ENCODE measurements at regions not wholly inside any gene's neighbourhood (a gene's known extent, or its start where the extent isn't known, plus 50 kb on each side); places are given as distances from the start of the nearest gene placed in this dataset.

- TF ChIP-seq ZNF592 (IDR thresholded peaks at IDR 0.05) (peak; percentile 92), ZBTB11 (CRISPR knock-in tag; IDR thresholded peaks at IDR 0.05) (no peak), ZZZ3 (IDR thresholded peaks at IDR 0.05; ENCODE audit: control insufficient read depth, insufficient read length, low read depth) (no peak), NFIC (IDR thresholded peaks at IDR 0.05; ENCODE audit: low read depth, low read length) (peak; percentile 100), SMC3 (IDR thresholded peaks at IDR 0.05; ENCODE audit: borderline replicate concordance, low read length) (no peak; the same call in 1 of the 2 replicates), HDGF (IDR thresholded peaks at IDR 0.05) (no peak), PKNOX1 (IDR thresholded peaks at IDR 0.05) (peak; percentile 13; the same call in 1 of the 2 replicates), YBX1 (IDR thresholded peaks at IDR 0.05) (no peak), RELA (IDR thresholded peaks at IDR 0.05; ENCODE audit: borderline replicate concordance, partially characterized antibody) (peak; percentile 64), ZNF622 (IDR thresholded peaks at IDR 0.05) (no peak), RUNX3 (IDR thresholded peaks at IDR 0.05; ENCODE audit: low read length) (peak; percentile 99), MAX (IDR thresholded peaks at IDR 0.05; ENCODE audit: low read depth, low read length) (no peak), ZNF207 (IDR thresholded peaks at IDR 0.05; ENCODE audit: borderline replicate concordance) (peak; percentile 36; the same call in 1 of the 2 replicates), POLR2AphosphoS5 (IDR thresholded peaks at IDR 0.05; ENCODE audit: low read length) (0 out of 2 replicates have a peak, but pooled peaks have one; percentile 54), TBL1XR1 (IDR thresholded peaks at IDR 0.05; ENCODE audit: low read depth, low read length) (peak; percentile 99), EGR1 (IDR thresholded peaks at IDR 0.05; ENCODE audit: borderline replicate concordance in 1 of 2, low read depth in 2 of 2, low read length in 2 of 2) (peak in 1 of 2 experiments; percentile 89; a peak in 2 of 3 replicates), CHD1 (IDR thresholded peaks at IDR 0.05; ENCODE audit: low read depth, low read length) (no peak), ZBTB4 (CRISPR knock-in tag; IDR thresholded peaks at IDR 0.05) (no peak), RBBP5 (conservative IDR thresholded peaks at IDR 0.05) (no peak)
Observed at GRCh38 chr12:92539110-92539749, 163.6 kb upstream of the PLEKHG7 start (continued).

Data from GM12878 (cell line).